ENCODE measurements at regions not wholly inside any gene's neighbourhood (a gene's known extent, or its start where the extent isn't known, plus 50 kb on each side); places are given as distances from the start of the nearest gene placed in this dataset.

DNA sequence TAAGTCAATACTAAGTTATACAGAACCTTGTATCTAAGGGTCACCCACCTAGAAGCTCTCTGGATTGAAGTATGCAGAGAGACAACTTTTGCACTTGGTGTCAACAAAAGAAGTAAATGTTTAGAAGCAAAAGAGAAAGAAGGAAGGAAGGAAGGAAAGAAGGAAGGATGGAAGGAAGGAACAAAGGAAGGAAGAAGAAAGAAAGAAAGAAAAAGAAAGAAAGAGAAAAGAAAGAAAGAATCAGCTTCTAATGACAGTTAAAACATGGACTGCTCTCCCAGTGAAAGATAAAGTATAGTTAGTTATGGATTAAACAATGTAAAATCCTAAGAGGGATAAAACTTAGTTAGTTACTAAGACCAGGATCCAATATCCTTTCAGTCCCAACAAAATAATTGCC, 613.8 kb upstream of the NR2F2 start:
- Histone ChIP-seq H3K4me2 (no peak overlapping the region), H4K20me1 (ENCODE audit: insufficient read depth) (no peaks in the 10 kb centered on the region), H3K9ac (no peak overlapping the region), H3F3A (replicated peaks; ENCODE audit: insufficient read depth) (no peaks in the 10 kb centered on the region), H3K79me2 (ENCODE audit: insufficient read depth) (no peaks in the 10 kb centered on the region), H2AFZ (ENCODE audit: low read depth) (no peak overlapping the region), H3K9me2 (no peaks in the 10 kb centered on the region), H3K27me3 (ENCODE audit: insufficient read depth) (no peaks in the 10 kb centered on the region), H3K36me3 (replicated peaks in 1 of 2; ENCODE audit: control insufficient read depth in 1 of 2, insufficient read depth in 2 of 2, low read length in 1 of 2) (no peaks in the 10 kb centered on the region), H3K9me3 (peaks cover 5% of the 10 kb centered on the region; the same call in 1 of the 2 replicates), H3K4me1 (ENCODE audit: control insufficient read depth in 1 of 2, insufficient read depth in 2 of 2, low read depth in 1 of 2, low read length in 1 of 2) (no peaks in the 10 kb centered on the region), H3K4me3 (ENCODE audit: low read depth in 2 of 2, low read length in 1 of 2) (no peak overlapping the region), H3K27ac (ENCODE audit: low read depth in 2 of 2, low read length in 1 of 2) (no peak overlapping the region)
- no peak for TF ChIP-seq ELF1 (IDR thresholded peaks at IDR 0.05)
- TF ChIP-seq RFX5 (IDR thresholded peaks at IDR 0.05; ENCODE audit: low read length) = no peak
- no peak for TF ChIP-seq RCOR1 (IDR thresholded peaks at IDR 0.05; ENCODE audit: low read length)
- TF ChIP-seq MXI1 (IDR thresholded peaks at IDR 0.05; ENCODE audit: low read depth, low read length) = no peak
- no peak for TF ChIP-seq TCF12 (IDR thresholded peaks at IDR 0.05)
- TF ChIP-seq YY1 (IDR thresholded peaks at IDR 0.05; ENCODE audit: low read depth) = no peak
- no peak for TF ChIP-seq EP300 (IDR thresholded peaks at IDR 0.05; ENCODE audit: borderline replicate concordance in 1 of 2, low read depth in 1 of 2, low read length in 1 of 2)
- no peak for DNase-seq
- ChIA-PET CTCF (interaction anchor here (1.1 kb wide), 1 partner anchor 19 kb away, joined by 3 read pairs; no protein-coding TSS in a partner anchor), POLR2A (no interaction called here)

DNA sequence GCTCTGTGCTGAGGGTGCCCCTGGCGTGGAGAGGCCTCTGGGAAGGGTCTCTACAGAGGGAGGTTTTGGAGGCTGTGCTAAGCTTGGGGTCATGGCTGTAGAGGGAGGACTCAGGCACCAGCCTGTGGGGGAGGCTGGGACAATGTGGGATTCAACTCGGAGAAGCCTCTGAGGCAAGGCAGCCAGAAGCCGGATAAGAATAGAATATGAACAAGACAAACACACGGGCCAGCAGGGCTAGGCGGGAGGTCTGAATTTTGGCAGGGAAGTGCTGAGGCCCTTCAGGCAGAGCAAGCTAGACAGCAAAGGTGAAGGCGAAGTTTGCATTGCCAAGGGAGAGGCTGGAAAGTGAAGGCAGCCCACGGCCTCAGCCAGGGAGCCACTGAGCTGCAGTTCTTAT, 612.1 kb upstream of the NR2F2 start:
- no peak overlapping the region for H3K9ac ChIP-seq
- 21% methylated on average over 7 of the region's 7 CpGs for WGBS (ENCODE audit: low lambda C conversion rate)
- H4K20me1 ChIP-seq (ENCODE audit: insufficient read depth) = no peaks in the 10 kb centered on the region
- no peak overlapping the region for H2AFZ ChIP-seq (ENCODE audit: low read depth)
- H3K27me3 ChIP-seq (ENCODE audit: insufficient read depth) = no peaks in the 10 kb centered on the region
- no peak overlapping the region for H3K27ac ChIP-seq (ENCODE audit: low read depth in 2 of 2, low read length in 1 of 2)
- POLR2A ChIA-PET = no interaction called here
- no peaks in the 10 kb centered on the region for H3K79me2 ChIP-seq (ENCODE audit: insufficient read depth)
- TF ChIP-seq EP300 (IDR thresholded peaks at IDR 0.05; ENCODE audit: borderline replicate concordance in 1 of 2, low read depth in 1 of 2, low read length in 1 of 2) (no peak), SIN3A (IDR thresholded peaks at IDR 0.05; ENCODE audit: borderline replicate concordance, low read depth, low read length) (no peak), POLR2AphosphoS5 (IDR thresholded peaks at IDR 0.05; ENCODE audit: low read depth, low read length) (no peak), RCOR1 (IDR thresholded peaks at IDR 0.05; ENCODE audit: low read length) (no peak), NFIC (IDR thresholded peaks at IDR 0.05; ENCODE audit: borderline replicate concordance) (no peak), EZH2phosphoT487 (IDR thresholded peaks at IDR 0.05; ENCODE audit: borderline replicate concordance, low read depth) (no peak), GABPA (IDR thresholded peaks at IDR 0.05; ENCODE audit: low read depth) (no peak), GATA2 (CRISPR knock-in tag; IDR thresholded peaks at IDR 0.05) (no peak), YY1 (IDR thresholded peaks at IDR 0.05; ENCODE audit: low read depth) (no peak)
- TF ChIP-seq, protein P1, sequence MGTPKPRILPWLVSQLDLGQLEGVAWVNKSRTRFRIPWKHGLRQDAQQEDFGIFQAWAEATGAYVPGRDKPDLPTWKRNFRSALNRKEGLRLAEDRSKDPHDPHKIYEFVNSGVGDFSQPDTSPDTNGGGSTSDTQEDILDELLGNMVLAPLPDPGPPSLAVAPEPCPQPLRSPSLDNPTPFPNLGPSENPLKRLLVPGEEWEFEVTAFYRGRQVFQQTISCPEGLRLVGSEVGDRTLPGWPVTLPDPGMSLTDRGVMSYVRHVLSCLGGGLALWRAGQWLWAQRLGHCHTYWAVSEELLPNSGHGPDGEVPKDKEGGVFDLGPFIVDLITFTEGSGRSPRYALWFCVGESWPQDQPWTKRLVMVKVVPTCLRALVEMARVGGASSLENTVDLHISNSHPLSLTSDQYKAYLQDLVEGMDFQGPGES (IDR thresholded peaks at IDR 0.05; ENCODE audit: low read depth, low read length) = no peak
- TF ChIP-seq, protein P2, sequence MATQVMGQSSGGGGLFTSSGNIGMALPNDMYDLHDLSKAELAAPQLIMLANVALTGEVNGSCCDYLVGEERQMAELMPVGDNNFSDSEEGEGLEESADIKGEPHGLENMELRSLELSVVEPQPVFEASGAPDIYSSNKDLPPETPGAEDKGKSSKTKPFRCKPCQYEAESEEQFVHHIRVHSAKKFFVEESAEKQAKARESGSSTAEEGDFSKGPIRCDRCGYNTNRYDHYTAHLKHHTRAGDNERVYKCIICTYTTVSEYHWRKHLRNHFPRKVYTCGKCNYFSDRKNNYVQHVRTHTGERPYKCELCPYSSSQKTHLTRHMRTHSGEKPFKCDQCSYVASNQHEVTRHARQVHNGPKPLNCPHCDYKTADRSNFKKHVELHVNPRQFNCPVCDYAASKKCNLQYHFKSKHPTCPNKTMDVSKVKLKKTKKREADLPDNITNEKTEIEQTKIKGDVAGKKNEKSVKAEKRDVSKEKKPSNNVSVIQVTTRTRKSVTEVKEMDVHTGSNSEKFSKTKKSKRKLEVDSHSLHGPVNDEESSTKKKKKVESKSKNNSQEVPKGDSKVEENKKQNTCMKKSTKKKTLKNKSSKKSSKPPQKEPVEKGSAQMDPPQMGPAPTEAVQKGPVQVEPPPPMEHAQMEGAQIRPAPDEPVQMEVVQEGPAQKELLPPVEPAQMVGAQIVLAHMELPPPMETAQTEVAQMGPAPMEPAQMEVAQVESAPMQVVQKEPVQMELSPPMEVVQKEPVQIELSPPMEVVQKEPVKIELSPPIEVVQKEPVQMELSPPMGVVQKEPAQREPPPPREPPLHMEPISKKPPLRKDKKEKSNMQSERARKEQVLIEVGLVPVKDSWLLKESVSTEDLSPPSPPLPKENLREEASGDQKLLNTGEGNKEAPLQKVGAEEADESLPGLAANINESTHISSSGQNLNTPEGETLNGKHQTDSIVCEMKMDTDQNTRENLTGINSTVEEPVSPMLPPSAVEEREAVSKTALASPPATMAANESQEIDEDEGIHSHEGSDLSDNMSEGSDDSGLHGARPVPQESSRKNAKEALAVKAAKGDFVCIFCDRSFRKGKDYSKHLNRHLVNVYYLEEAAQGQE (IDR thresholded peaks at IDR 0.05; ENCODE audit: low read depth, low read length) = no peak
- TF ChIP-seq, protein P3, sequence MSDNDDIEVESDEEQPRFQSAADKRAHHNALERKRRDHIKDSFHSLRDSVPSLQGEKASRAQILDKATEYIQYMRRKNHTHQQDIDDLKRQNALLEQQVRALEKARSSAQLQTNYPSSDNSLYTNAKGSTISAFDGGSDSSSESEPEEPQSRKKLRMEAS (IDR thresholded peaks at IDR 0.05; ENCODE audit: low read depth) = no peak
- TF ChIP-seq, protein P4, sequence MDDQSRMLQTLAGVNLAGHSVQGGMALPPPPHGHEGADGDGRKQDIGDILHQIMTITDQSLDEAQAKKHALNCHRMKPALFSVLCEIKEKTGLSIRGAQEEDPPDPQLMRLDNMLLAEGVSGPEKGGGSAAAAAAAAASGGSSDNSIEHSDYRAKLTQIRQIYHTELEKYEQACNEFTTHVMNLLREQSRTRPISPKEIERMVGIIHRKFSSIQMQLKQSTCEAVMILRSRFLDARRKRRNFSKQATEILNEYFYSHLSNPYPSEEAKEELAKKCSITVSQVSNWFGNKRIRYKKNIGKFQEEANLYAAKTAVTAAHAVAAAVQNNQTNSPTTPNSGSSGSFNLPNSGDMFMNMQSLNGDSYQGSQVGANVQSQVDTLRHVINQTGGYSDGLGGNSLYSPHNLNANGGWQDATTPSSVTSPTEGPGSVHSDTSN (IDR thresholded peaks at IDR 0.05) = no peak
- TF ChIP-seq, protein P5, sequence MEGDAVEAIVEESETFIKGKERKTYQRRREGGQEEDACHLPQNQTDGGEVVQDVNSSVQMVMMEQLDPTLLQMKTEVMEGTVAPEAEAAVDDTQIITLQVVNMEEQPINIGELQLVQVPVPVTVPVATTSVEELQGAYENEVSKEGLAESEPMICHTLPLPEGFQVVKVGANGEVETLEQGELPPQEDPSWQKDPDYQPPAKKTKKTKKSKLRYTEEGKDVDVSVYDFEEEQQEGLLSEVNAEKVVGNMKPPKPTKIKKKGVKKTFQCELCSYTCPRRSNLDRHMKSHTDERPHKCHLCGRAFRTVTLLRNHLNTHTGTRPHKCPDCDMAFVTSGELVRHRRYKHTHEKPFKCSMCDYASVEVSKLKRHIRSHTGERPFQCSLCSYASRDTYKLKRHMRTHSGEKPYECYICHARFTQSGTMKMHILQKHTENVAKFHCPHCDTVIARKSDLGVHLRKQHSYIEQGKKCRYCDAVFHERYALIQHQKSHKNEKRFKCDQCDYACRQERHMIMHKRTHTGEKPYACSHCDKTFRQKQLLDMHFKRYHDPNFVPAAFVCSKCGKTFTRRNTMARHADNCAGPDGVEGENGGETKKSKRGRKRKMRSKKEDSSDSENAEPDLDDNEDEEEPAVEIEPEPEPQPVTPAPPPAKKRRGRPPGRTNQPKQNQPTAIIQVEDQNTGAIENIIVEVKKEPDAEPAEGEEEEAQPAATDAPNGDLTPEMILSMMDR (IDR thresholded peaks at IDR 0.05) = no peak
- TF ChIP-seq, protein P6, sequence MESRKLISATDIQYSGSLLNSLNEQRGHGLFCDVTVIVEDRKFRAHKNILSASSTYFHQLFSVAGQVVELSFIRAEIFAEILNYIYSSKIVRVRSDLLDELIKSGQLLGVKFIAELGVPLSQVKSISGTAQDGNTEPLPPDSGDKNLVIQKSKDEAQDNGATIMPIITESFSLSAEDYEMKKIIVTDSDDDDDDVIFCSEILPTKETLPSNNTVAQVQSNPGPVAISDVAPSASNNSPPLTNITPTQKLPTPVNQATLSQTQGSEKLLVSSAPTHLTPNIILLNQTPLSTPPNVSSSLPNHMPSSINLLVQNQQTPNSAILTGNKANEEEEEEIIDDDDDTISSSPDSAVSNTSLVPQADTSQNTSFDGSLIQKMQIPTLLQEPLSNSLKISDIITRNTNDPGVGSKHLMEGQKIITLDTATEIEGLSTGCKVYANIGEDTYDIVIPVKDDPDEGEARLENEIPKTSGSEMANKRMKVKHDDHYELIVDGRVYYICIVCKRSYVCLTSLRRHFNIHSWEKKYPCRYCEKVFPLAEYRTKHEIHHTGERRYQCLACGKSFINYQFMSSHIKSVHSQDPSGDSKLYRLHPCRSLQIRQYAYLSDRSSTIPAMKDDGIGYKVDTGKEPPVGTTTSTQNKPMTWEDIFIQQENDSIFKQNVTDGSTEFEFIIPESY (IDR thresholded peaks at IDR 0.05; ENCODE audit: borderline replicate concordance, low read depth) = no peak
- H3F3A ChIP-seq (replicated peaks; ENCODE audit: insufficient read depth) = no peaks in the 10 kb centered on the region
- no peak overlapping the region for H3K4me2 ChIP-seq
- CTCF ChIA-PET = interaction anchor here (1.0 kb wide), 1 partner anchor 10 kb away, joined by 3 read pairs; no protein-coding TSS in a partner anchor
- no peak for DNase-seq
- H3K4me1 ChIP-seq (ENCODE audit: control insufficient read depth in 1 of 2, insufficient read depth in 2 of 2, low read depth in 1 of 2, low read length in 1 of 2) = no peaks in the 10 kb centered on the region
- peaks cover 5% of the 10 kb centered on the region; the same call in 1 of the 2 replicates for H3K9me3 ChIP-seq
- no peaks in the 10 kb centered on the region for H3K9me2 ChIP-seq
- no peaks in the 10 kb centered on the region for H3K36me3 ChIP-seq (replicated peaks in 1 of 2; ENCODE audit: control insufficient read depth in 1 of 2, insufficient read depth in 2 of 2, low read length in 1 of 2)
- H3K4me3 ChIP-seq (ENCODE audit: low read depth in 2 of 2, low read length in 1 of 2) = no peak overlapping the region
